HL-60/S4 treated with retinoic acid at 250 ng/mL for 4 days and 3 days (cell line): ENCODE measurements at regions not wholly inside any gene's neighbourhood (a gene's known extent, or its start where the extent isn't known, plus 50 kb on each side); places are given as distances from the start of the nearest gene placed in this dataset.

Experiments used
- in situ Hi-C: fragments of 300-500 bp; cut with MboI; formaldehyde crosslinking; loops from 2 replicates; pipeline ENCODE4 v1.7.0; 2022; ENCODE audit warnings: low sequenced_read_pairs

DNA sequence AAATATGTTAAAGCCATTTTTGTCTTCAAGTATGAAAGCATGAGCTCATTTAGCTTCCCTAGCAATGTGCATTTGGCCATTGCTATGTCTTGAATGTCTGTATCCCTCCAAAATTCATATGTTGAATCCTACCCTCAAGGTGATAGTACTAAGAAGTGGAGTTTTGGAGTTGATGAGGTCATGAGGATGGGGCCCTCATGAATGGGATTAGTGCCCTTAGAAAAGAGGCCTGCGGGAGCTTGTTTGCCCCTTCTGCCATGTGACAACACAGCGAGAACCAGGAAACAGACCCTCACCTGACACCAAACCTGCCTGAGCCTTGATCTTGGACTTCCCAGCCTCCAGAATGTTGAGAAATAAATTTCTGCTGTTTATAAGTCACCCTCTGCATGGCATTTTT lies 61.3 kb upstream of the UCN3 start:
- in situ Hi-C loops, result no loop called here

DNA sequence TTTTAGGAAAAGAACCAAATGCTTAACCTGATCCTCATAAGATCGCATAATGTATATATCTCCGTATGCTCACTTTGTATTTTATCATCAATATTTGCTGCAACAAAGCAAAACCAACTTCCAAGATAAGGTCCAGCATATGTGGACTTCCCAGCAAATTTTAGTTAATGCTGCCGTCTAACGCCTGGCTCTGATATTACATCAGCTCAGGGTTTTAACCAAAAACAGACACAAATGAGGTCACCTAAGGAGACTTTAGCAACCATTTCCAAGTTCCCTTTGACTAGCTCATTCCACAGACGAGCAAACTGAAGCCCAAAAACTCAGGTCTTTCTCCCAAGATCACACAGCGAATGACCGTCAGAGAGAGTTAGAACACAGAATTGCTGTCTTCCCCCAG lies 59.4 kb upstream of the UCN3 start:
- in situ Hi-C loops, result no loop called here

- in situ Hi-C loops, result no loop called here
Measured at GRCh38 chr10:5310914-5311313, 53.9 kb upstream of the UCN3 start.

GRCh38 chr10:5311617-5312016 lies 53.1 kb upstream of the UCN3 start:
- in situ Hi-C loops, result no loop called here

DNA sequence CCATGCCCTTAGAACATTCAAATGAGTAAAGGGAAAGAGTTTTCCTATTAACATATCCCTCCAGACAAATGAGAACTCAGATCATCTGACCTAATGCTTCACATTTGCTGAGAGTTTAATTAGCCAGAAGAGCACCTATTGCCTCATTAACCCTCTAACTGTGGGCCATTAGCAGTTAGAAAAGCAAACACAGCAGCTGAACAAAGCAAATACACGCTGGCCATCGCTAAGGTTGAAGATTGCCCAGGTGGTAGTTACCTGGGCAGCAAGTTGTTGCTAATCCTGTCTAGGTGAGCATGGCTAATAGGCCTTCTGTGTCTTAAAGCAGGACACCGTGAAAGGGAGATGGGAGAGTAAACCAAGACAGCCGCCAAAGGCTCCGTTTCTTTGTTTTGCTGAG lies 49.9 kb upstream of the UCN3 start:
- in situ Hi-C loops, result no loop called here
